Coronary artery (tissue), 2 donors: ENCODE measurements at regions not wholly inside any gene's neighbourhood (a gene's known extent, or its start where the extent isn't known, plus 50 kb on each side); places are given as distances from the start of the nearest gene placed in this dataset.
"Not testable (repeated sequence)": the region's sequence is repeated elsewhere in the genome, so short reads cannot be mapped to it uniquely, and the experiment has no call there.

Experiments
- DNase-seq: peaks from one replicate; pipeline ENCODE4 v3.0.0-alpha.2; 2017; ENCODE audit warnings: low spot score
- H3K27ac ChIP-seq, 2 donors: fragments of 200-600 bp; sonication (generic); one replicate each; pipeline ENCODE4 v1.5.1; 2016 to 2019
- H3K4me3 ChIP-seq: fragments of 200-600 bp; sonication (generic); 2 replicates; pipeline ENCODE4 v1.5.1; 2016; ENCODE audit warnings: mild to moderate bottlenecking, moderate library complexity
- TF ChIP-seq, protein P1 (sequence below): fragments of 200-600 bp; sonication (generic); IDR thresholded peaks from one replicate; pipeline ENCODE4 v1.5.1; 2019; ENCODE audit warnings: antibody characterized with exemption

DNA sequence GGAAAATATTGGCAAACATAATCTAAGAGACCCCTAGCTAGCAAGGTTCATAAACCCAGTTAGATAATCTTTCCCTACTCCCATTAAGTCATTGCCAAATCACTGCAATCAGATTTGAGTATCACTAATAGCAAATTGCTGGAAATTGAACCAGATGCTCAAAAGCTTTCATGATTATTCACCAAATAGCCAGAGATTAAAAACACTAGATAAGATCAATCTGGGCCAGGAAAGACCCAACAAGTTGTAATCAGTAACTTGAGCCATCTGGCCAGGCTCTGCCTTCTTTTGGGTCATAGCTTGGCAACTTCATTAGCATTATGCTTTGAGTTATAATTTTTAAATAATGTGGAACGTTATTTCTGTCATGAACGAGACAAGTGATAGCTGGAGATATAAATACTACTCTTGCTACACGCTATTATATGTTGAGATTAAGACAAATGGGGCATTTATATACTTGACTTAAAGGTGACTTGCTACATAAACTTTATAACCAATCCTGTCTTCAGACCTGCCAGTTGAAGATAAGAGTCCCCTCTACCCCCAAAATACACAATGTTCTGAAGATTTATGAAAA lies 196.6 kb upstream of the EDNRA start:
- Histone ChIP-seq H3K4me3 (no peak overlapping the region), H3K27ac (no peak overlapping the region)
- TF ChIP-seq, protein P1, sequence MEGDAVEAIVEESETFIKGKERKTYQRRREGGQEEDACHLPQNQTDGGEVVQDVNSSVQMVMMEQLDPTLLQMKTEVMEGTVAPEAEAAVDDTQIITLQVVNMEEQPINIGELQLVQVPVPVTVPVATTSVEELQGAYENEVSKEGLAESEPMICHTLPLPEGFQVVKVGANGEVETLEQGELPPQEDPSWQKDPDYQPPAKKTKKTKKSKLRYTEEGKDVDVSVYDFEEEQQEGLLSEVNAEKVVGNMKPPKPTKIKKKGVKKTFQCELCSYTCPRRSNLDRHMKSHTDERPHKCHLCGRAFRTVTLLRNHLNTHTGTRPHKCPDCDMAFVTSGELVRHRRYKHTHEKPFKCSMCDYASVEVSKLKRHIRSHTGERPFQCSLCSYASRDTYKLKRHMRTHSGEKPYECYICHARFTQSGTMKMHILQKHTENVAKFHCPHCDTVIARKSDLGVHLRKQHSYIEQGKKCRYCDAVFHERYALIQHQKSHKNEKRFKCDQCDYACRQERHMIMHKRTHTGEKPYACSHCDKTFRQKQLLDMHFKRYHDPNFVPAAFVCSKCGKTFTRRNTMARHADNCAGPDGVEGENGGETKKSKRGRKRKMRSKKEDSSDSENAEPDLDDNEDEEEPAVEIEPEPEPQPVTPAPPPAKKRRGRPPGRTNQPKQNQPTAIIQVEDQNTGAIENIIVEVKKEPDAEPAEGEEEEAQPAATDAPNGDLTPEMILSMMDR, result no peak
- DNase-seq, result no peak

- no peak for DNase-seq
- Histone ChIP-seq H3K27ac (no peak overlapping the region), H3K4me3 (no peak overlapping the region)
- TF ChIP-seq, protein P1, result no peak
These were observed 196.0 kb upstream of the EDNRA start for GRCh38 chr4:147284935-147285334.

GRCh38 chr4:147285751-147286150 lies 195.1 kb upstream of the EDNRA start:
- no peak for DNase-seq
- Histone ChIP-seq H3K27ac (no peak overlapping the region), H3K4me3 (no peak overlapping the region)
- TF ChIP-seq, protein P1, result no peak

- Histone ChIP-seq H3K4me3 (no peak overlapping the region), H3K27ac (no peak overlapping the region)
- no peak for DNase-seq
- TF ChIP-seq, protein P1, result no peak
These were observed 193.9 kb upstream of the EDNRA start for GRCh38 chr4:147286846-147287587.

DNA sequence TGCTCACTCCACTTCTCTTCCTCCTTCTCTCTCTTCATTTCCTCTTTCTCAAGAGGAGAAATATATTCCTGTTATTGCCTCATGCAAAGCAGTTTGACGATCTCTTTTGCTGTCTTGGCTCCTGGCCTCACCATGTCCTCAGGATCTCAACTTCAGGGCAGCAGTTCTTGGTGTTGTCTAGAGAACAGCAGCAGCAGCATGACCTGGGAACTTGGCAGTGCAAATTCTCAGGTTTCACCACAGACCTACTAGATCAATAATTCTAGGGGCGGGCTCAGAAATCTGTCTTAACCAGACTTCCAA lies 193.4 kb upstream of the EDNRA start:
- Histone ChIP-seq H3K4me3 (no peak overlapping the region), H3K27ac (no peak overlapping the region)
- DNase-seq, result no peak
- TF ChIP-seq, protein P1, result no peak

DNA sequence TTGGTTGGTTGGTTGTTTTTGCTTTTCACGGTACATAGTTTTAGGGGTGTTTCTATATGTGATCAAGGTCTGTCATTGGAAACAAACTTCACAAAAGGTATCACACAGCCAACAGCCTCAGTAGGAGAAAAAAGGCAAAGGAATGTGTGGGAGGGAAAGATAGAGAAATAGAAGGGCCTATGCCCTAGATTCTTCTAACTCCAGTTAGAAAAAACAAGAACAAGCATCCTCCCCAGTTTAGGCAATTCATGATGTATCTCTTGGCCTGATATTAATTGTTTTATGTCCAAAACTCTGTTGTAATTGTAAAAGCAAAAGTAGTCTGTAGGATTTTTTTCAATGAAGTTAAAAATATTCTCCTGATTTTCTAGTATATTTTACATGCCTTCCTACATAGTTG lies 192.4 kb upstream of the EDNRA start:
- DNase-seq, result no peak
- TF ChIP-seq, protein P1, result no peak
- Histone ChIP-seq H3K4me3 (no peak overlapping the region), H3K27ac (no peak overlapping the region)

GRCh38 chr4:147289181-147289580 lies 191.7 kb upstream of the EDNRA start:
- DNase-seq, result no peak
- TF ChIP-seq, protein P1, result no peak
- no peak overlapping the region for H3K27ac ChIP-seq
- H3K4me3 ChIP-seq, result no peak overlapping the region

DNA sequence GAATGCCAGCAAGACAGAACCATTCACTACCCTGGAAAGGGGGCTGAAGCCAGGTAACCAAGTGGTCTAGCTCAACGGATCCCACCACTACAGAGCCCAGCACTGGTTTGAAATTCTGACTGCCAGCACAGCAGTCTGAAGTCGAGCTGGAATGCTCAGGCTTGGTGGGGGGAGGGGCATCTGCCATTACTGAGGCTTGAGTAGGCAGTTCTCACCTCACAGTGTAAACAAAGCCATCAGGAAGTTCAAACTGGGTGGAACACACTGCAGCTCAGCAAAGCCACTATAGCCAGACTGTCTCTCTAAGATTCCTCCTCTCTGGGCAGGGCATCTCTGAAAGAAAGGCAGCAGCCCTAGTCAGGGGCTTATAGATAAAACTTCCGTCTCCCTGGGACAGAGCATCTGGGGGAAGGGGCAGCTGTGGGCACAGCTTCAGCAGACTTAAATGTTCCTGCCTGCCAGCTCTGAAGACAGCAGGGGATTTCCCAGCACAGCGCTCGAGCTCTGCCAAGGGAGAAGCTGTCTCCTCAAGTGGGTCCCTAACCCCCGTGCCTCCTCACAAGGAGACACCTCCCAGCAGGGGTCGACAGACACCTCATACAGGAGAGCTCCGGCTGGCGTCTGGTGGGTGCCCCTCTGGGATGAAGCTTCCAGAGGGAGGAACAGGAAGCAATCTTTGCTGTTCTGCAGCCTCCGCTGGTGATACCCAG lies 188.1 kb upstream of the EDNRA start:
- not testable (repeated sequence) for H3K27ac ChIP-seq, H3K4me3 ChIP-seq, DNase-seq

- H3K27ac ChIP-seq, DNase-seq, H3K4me3 ChIP-seq: not testable (repeated sequence)
These were observed 187.6 kb upstream of the EDNRA start for GRCh38 chr4:147293314-147293677.
